ENCODE measurements at regions not wholly inside any gene's neighbourhood (a gene's known extent, or its start where the extent isn't known, plus 50 kb on each side); places are given as distances from the start of the nearest gene placed in this dataset.

- WGBS (ENCODE audit: insufficient coverage), result 71% methylated on average over 7 of the region's 7 CpGs
- Histone ChIP-seq H3K9ac (ENCODE audit: low read length) (no peak overlapping the region), H2AFZ (ENCODE audit: insufficient read depth, low read depth, low read length, poor library complexity, severe bottlenecking) (no peak overlapping the region), H3K79me2 (ENCODE audit: control insufficient read depth, insufficient read depth, low read length) (no peaks in the 10 kb centered on the region), H3K4me2 (replicated peaks; ENCODE audit: low read depth, low read length, poor library complexity, severe bottlenecking) (no peak overlapping the region), H3K4me1 (ENCODE audit: control insufficient read depth in 2 of 2, insufficient read depth in 2 of 2, low read length in 2 of 2) (no peaks in the 10 kb centered on the region), H3K9me3 (ENCODE audit: control extremely low read depth in 1 of 3, control insufficient read depth in 2 of 3, insufficient read depth in 1 of 3, low read length in 2 of 3) (peaks cover 0 to 3% (median 0%) of the 10 kb centered on the region in 3 donors), H4K20me1 (ENCODE audit: control insufficient read depth, insufficient read depth, low read length, poor library complexity, severe bottlenecking) (no peaks in the 10 kb centered on the region), H3K36me3 (replicated peaks in 1 of 2; ENCODE audit: control extremely low read depth in 1 of 2, control insufficient read depth in 1 of 2, extremely low read depth in 1 of 2, insufficient read depth in 2 of 2, low read length in 1 of 2) (no peaks in the 10 kb centered on the region), H3K27me3 (replicated peaks in 1 of 4; ENCODE audit: control extremely low read depth in 1 of 4, control insufficient read depth in 3 of 4, insufficient read depth in 4 of 4, low read length in 3 of 4) (no peaks in the 10 kb centered on the region), H3K27ac (ENCODE audit: low read length in 2 of 2) (no peak overlapping the region), H3K4me3 (ENCODE audit: control extremely low read depth in 1 of 5, extremely low read depth in 1 of 5, insufficient read depth in 1 of 5, low read depth in 2 of 5, low read length in 4 of 5) (no peak overlapping the region)
- POLR2A ChIA-PET, result no interaction called here
- DNase-seq, result no peak
- H3K9me3 Mint-ChIP-seq (ENCODE audit: insufficient read depth), result no peaks in the 10 kb centered on the region
- CTCF ChIA-PET, result no interaction called here
- H3K27me3 Mint-ChIP-seq, result no peaks in the 10 kb centered on the region
- intact Hi-C loops (cut with micrococcal nuclease), result no loop called here
- no peak overlapping the region for H3K4me3 Mint-ChIP-seq
- H3K27ac Mint-ChIP-seq, result no peak overlapping the region
- TF ChIP-seq EZH2 (IDR thresholded peaks at IDR 0.05; ENCODE audit: borderline replicate concordance, insufficient read depth, low read depth, low read length, poor library complexity, severe bottlenecking), result no peak
- TF ChIP-seq, protein P1, sequence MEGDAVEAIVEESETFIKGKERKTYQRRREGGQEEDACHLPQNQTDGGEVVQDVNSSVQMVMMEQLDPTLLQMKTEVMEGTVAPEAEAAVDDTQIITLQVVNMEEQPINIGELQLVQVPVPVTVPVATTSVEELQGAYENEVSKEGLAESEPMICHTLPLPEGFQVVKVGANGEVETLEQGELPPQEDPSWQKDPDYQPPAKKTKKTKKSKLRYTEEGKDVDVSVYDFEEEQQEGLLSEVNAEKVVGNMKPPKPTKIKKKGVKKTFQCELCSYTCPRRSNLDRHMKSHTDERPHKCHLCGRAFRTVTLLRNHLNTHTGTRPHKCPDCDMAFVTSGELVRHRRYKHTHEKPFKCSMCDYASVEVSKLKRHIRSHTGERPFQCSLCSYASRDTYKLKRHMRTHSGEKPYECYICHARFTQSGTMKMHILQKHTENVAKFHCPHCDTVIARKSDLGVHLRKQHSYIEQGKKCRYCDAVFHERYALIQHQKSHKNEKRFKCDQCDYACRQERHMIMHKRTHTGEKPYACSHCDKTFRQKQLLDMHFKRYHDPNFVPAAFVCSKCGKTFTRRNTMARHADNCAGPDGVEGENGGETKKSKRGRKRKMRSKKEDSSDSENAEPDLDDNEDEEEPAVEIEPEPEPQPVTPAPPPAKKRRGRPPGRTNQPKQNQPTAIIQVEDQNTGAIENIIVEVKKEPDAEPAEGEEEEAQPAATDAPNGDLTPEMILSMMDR (IDR thresholded peaks at IDR 0.05), result no peak
- ATAC-seq (ENCODE audit: low read depth), result no peak
- H3K4me1 Mint-ChIP-seq, result no peaks in the 10 kb centered on the region
Measured at GRCh38 chr1:213474054-213474453, 423.0 kb downstream of the RPS6KC1 start.

DNA sequence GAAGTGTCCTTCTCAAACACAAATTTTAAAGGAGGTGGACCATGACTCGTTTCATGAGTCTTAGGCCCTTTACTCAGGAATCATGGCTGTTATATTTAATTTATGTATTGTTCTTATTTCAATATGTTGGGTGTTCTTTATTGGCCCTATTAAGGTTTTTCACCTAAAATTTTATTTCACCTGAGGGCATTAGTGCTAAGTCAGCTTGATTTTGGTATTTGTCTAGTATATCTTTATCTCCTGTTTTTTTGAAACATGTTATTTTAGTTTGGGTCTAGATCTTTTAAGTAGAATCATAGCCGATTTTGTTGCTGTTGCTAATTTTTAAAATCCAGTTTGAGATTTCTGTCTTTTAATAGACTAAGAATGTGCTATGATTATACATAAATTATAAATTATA lies 430.4 kb downstream of the RPS6KC1 start:
- no peak for DNase-seq
- no peak for ATAC-seq (ENCODE audit: low read depth)
- no peak overlapping the region for H3K27ac ChIP-seq (ENCODE audit: low read length in 2 of 2)
- H3K9ac ChIP-seq (ENCODE audit: low read length), result no peak overlapping the region
- ChIA-PET POLR2A (no interaction called here), CTCF (no interaction called here)
- no peaks in the 10 kb centered on the region for H3K9me3 ChIP-seq (ENCODE audit: control extremely low read depth in 1 of 3, control insufficient read depth in 2 of 3, insufficient read depth in 1 of 3, low read length in 2 of 3)
- no peaks in the 10 kb centered on the region for H3K79me2 ChIP-seq (ENCODE audit: control insufficient read depth, insufficient read depth, low read length)
- no CpG with 5 or more reads among the region's 2 CpGs for WGBS (ENCODE audit: insufficient coverage)
- Mint-ChIP-seq H3K9me3 (ENCODE audit: insufficient read depth) (no peaks in the 10 kb centered on the region), H3K4me3 (no peak overlapping the region), H3K4me1 (no peaks in the 10 kb centered on the region), H3K27me3 (no peaks in the 10 kb centered on the region), H3K27ac (no peak overlapping the region)
- no peak overlapping the region for H3K4me2 ChIP-seq (replicated peaks; ENCODE audit: low read depth, low read length, poor library complexity, severe bottlenecking)
- no peaks in the 10 kb centered on the region for H3K36me3 ChIP-seq (replicated peaks in 1 of 2; ENCODE audit: control extremely low read depth in 1 of 2, control insufficient read depth in 1 of 2, extremely low read depth in 1 of 2, insufficient read depth in 2 of 2, low read length in 1 of 2)
- no peak overlapping the region for H2AFZ ChIP-seq (ENCODE audit: insufficient read depth, low read depth, low read length, poor library complexity, severe bottlenecking)
- H3K27me3 ChIP-seq (replicated peaks in 1 of 4; ENCODE audit: control extremely low read depth in 1 of 4, control insufficient read depth in 3 of 4, insufficient read depth in 4 of 4, low read length in 3 of 4), result peaks cover 0 to 3% (median 0%) of the 10 kb centered on the region in 4 experiments
- no peaks in the 10 kb centered on the region for H3K4me1 ChIP-seq (ENCODE audit: control insufficient read depth in 2 of 2, insufficient read depth in 2 of 2, low read length in 2 of 2)
- intact Hi-C loops (cut with micrococcal nuclease), result no loop called here
- no peak overlapping the region for H3K4me3 ChIP-seq (ENCODE audit: control extremely low read depth in 1 of 5, extremely low read depth in 1 of 5, insufficient read depth in 1 of 5, low read depth in 2 of 5, low read length in 4 of 5)
- H4K20me1 ChIP-seq (ENCODE audit: control insufficient read depth, insufficient read depth, low read length, poor library complexity, severe bottlenecking), result no peaks in the 10 kb centered on the region
- no peak for TF ChIP-seq EZH2 (IDR thresholded peaks at IDR 0.05; ENCODE audit: borderline replicate concordance, insufficient read depth, low read depth, low read length, poor library complexity, severe bottlenecking)
- TF ChIP-seq, protein P1 (IDR thresholded peaks at IDR 0.05), result no peak

All from B cell (primary cell).